Small intestine (tissue), 7 donors: ENCODE measurements at regions not wholly inside any gene's neighbourhood (a gene's known extent, or its start where the extent isn't known, plus 50 kb on each side); places are given as distances from the start of the nearest gene placed in this dataset.

ENCODE experiments used
- DNase-seq, 2 donors: peaks; one replicate each; pipeline versions ENCODE4 v3.0.0 to v3.0.0-alpha.2; 2013
- FAIRE-seq: peaks from 2 replicates; lab custom pipeline; 2012; peaks lifted over from hg19 to GRCh38; lab: Jason Lieb, UNC
- H3K27ac ChIP-seq, 3 donors: one replicate each; pipeline ENCODE4 v1.5.1; 2013; ENCODE audit warnings: low read length in 2 of 3, mild to moderate bottlenecking in 2 of 3, control low read depth in 1 of 3, inconsistent platforms in 1 of 3, low read depth in 1 of 3, moderate library complexity in 1 of 3
- H3K27me3 ChIP-seq, 3 donors: one replicate each; pipeline ENCODE4 v1.6.1; 2013; ENCODE audit warnings: low read length in 3 of 3, inconsistent platforms in 1 of 3; ENCODE audit not compliant: control insufficient read depth in 3 of 3, insufficient read depth in 3 of 3
- H3K36me3 ChIP-seq, 3 donors: one replicate each; pipeline ENCODE4 v1.6.1; 2013; ENCODE audit warnings: low read length in 3 of 3, inconsistent platforms in 1 of 3, low read depth in 1 of 3, mild to moderate bottlenecking in 1 of 3, moderate library complexity in 1 of 3; ENCODE audit not compliant: control insufficient read depth in 3 of 3, insufficient read depth in 2 of 3
- H3K4me1 ChIP-seq, 3 donors: one replicate each; pipeline ENCODE4 v1.6.1; 2013; ENCODE audit warnings: low read length in 2 of 3, inconsistent platforms in 1 of 3, low read depth in 1 of 3, mild to moderate bottlenecking in 1 of 3, moderate library complexity in 1 of 3; ENCODE audit not compliant: control insufficient read depth in 3 of 3, insufficient read depth in 2 of 3
- H3K4me3 ChIP-seq, 3 donors: one replicate each; pipeline ENCODE4 v1.5.1; 2013; ENCODE audit warnings: low read length in 3 of 3, control low read depth in 1 of 3, inconsistent platforms in 1 of 3, low read depth in 1 of 3, mild to moderate bottlenecking in 1 of 3, moderate library complexity in 1 of 3
- H3K9me3 ChIP-seq, 2 donors: one replicate each; pipeline ENCODE4 v1.6.1; 2013; ENCODE audit warnings: low read depth in 1 of 2, low read length in 1 of 2; ENCODE audit not compliant: control insufficient read depth in 2 of 2, insufficient read depth in 1 of 2
- WGBS, 3 donors: extraction: QIAGEN DNeasy Blood & Tissue Kit; methylation state at CpG; one replicate each; pipeline ENCODE4 v1.1.7; 2013; 5-methylcytosine and 5-hydroxymethylcytosine counted together
- donor health status: healthy with polysubstance abuse.
- donor health status: control.
- donor health status: control.
- donor health status: Bipolar disorder and iron deficiency.
- donor health status: healthy.

DNA sequence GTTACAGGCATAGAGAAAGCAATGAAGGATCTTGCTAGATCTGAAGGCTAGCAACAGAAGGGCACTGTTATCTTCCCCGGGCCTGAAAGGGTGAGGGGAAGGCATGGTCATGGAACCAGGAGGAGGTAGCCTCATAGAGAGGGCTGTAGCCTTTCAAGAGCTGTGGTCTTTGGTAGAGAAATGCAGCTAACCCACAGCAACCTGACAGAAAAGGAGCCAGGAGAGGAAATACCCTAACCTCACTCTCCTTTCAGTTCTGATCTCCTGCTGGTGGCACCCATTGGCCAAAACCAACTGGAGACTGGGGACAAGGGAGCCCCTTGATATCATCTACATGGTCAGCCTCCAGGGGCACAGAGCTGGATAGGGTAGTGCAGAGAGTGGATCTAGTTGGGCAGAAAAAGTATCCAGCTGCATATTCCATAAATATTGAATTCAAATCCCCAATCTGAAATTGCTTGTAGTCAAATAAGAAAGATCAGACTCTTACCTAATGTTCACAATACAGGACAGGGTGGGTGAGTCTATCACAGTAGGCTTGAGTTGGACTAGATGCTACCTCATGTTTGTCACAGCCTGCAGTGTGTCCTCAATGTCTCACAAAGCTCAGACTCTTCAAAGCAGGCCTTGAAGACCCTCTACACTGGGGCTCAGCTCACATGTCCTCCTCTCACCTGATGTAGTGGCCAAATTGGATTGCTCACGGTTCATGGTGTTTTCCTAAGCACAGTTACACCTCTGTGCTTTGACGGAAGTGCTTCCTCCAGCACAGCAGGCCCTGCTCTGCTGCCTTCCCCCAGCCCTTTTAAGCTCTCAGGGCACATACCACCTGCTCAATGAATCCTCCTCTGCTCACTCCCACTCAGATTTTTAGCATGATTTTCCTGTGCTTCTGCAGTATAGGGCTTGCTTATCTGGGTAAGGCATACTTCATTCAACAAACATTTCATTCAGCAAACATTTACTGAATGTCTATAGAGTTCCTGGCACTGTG, 74.1 kb upstream of the JUN start:
- Histone ChIP-seq H3K4me3 (no peak overlapping the region), H3K9me3 (no peaks in the 10 kb centered on the region), H3K36me3 (no peaks in the 10 kb centered on the region), H3K27ac (peak overlapping the region in 1 of 3 donors; percentile 41), H3K27me3 (no peaks in the 10 kb centered on the region), H3K4me1 (peaks cover 0 to 5% (median 0%) of the 10 kb centered on the region in 3 donors)
- 65 to 72% (median 69%) methylated on average over 3 of the region's 3 CpGs for WGBS, 3 donors
- FAIRE-seq (no peak), DNase-seq (no peak)

DNA sequence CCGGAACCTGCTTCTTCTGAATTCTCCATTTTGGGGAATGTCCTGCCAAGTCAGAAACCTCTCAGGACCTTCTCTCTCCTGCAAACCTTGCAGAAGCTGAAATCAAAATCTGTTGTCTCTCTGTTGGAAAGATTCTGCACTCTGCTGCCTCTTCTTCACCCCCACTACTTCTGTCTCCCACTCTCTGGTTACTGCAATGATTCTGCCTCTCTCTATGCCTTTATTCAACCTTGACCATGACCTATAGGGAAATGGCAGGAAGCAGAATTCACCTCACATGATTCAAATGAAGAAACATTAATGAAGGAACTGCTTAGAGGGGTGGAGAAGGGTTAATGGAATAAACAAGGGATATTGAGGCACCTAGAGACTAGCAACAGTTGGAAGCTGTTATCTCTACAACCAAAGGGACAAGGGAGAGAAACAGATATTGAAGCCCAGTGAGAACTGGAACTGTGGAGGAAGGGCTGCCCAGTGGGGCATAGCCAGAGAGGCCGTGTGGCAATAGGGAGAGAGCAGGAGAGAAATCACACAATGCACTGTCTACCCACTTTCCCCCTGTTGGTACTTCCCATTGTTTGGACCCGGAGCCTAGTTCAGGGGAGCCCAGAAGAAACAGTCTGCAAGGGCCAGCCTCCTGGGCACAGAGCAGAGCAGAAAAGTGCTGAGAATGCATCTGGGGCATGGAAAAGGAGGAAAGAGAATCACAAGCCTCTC, 76.1 kb upstream of the JUN start:
- Histone ChIP-seq H3K4me1 (peaks cover 0 to 5% (median 0%) of the 10 kb centered on the region in 3 donors), H3K9me3 (no peaks in the 10 kb centered on the region), H3K27me3 (no peaks in the 10 kb centered on the region), H3K4me3 (no peak overlapping the region), H3K27ac (no peak overlapping the region), H3K36me3 (no peaks in the 10 kb centered on the region)
- DNase-seq (no peak), FAIRE-seq (no peak)
- 92 to 98% (median 96%) methylated on average over 3 of the region's 3 CpGs for WGBS, 3 donors

DNA sequence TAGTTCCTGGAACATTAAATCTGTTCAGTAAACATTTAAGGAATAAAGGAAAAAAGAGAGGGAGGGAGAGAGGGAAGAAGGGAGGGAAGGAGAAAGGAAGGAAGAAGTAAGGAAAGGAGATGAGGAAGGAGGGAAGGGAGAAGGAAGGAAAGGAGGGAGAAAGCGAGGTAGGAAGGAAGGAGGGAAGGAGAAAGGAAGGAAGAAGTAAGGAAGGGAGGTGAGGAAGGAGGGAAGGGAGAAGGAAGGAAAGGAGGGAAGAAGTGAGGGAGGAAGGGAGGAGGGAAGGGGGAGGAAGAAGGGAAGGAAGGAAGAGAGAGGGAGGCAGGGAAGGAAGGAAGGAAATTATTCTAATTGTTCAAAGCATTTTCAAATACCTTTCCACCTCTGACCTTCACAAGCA, 77.2 kb upstream of the JUN start:
- no peak overlapping the region for H3K27ac ChIP-seq
- no peak overlapping the region for H3K4me3 ChIP-seq
- H3K36me3 ChIP-seq, result no peaks in the 10 kb centered on the region
- no peak for FAIRE-seq
- no peak for DNase-seq
- no peaks in the 10 kb centered on the region for H3K9me3 ChIP-seq
- 86 to 96% (median 88%) methylated on average over 1 of the region's 1 CpG for WGBS, 3 donors
- H3K4me1 ChIP-seq, result peaks cover 0 to 5% (median 0%) of the 10 kb centered on the region in 3 donors
- no peaks in the 10 kb centered on the region for H3K27me3 ChIP-seq

DNA sequence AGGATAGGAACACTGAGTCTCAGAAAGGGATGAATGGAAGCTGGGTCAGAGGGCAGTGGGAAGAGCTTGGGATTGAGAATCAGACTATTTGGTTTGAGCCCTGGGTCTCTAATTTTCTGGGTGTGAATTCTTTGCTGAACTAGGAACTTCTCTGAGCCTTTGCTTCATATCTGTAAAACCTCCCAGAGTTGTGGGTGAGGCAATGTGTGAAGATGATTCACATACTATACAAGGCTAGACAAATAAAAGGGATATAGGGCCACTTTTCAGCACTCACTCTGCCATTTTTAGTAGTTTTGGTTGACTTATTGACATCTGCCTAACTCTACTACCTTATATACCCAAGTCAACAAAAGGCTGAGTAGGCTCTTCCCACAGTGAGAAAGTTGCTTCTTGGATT, 77.7 kb upstream of the JUN start:
- FAIRE-seq, result no peak
- no peaks in the 10 kb centered on the region for H3K27me3 ChIP-seq
- no peak for DNase-seq
- no peaks in the 10 kb centered on the region for H3K9me3 ChIP-seq
- H3K27ac ChIP-seq, result no peak overlapping the region
- peaks cover 0 to 5% (median 0%) of the 10 kb centered on the region in 3 donors for H3K4me1 ChIP-seq
- H3K4me3 ChIP-seq, result no peak overlapping the region
- no peaks in the 10 kb centered on the region for H3K36me3 ChIP-seq

DNA sequence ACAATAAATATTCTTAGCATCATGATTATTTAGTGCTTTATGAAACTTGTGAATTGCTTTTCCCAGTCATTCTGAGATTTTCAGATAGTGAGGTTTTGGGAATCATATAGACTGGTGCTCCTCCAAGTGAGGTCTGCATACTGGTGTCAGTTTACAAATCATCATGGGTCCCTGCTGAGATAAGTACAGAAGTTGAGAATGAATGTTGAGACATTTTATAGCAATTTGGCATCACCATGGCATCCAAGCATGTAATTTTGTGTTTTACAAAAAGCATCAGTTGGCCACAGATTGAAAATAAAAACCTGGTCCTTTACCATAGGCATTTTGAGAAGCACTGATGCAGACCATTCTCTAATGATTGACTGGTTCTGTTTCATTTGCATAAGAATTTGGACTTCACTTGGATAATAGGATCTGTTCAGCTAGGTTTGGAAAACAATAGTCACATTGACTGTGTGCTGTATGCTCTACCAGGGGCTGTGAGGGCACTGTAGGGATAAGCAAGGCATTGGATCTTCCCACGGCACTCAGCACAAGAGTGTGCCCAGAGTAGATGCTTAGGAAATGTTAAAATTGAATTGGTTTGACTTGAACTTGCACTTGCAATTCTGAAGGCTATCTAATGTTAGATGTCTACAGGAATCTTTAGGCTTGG, 79.0 kb upstream of the JUN start:
- Histone ChIP-seq H3K9me3 (no peaks in the 10 kb centered on the region), H3K27me3 (no peaks in the 10 kb centered on the region), H3K4me3 (no peak overlapping the region), H3K36me3 (no peaks in the 10 kb centered on the region), H3K4me1 (peaks cover 0 to 5% (median 0%) of the 10 kb centered on the region in 3 donors), H3K27ac (no peak overlapping the region)
- WGBS, 3 donors, result 97 to 100% (median 100%) methylated on average over 1 of the region's 1 CpG
- FAIRE-seq, result no peak
- no peak for DNase-seq

DNA sequence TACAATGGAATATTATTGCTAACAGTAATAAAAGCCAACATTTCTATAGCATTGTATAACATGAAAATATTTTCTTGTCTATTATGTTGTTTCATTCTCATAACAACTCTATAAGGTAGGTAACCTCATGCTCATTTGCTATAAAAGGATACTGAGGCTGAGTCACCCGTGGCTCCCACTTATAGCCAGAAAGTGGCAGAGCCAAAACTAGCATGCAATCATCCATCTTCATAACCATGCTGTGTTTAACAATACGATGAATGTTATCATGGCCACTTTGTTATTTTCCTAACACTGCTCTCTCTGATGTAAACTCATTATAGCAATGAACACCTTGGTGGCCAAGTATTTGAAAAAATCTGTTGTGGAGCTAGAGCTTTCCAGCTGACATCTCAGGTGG, 80.8 kb upstream of the JUN start:
- H3K4me3 ChIP-seq, result no peak overlapping the region
- H3K9me3 ChIP-seq, result no peaks in the 10 kb centered on the region
- no peaks in the 10 kb centered on the region for H3K36me3 ChIP-seq
- peaks cover 0 to 6% (median 0%) of the 10 kb centered on the region in 3 donors for H3K4me1 ChIP-seq
- DNase-seq, result no peak
- no peak overlapping the region for H3K27ac ChIP-seq
- WGBS, 3 donors, result 87 to 93% (median 91%) methylated on average over 2 of the region's 2 CpGs
- no peaks in the 10 kb centered on the region for H3K27me3 ChIP-seq
- no peak for FAIRE-seq

DNA sequence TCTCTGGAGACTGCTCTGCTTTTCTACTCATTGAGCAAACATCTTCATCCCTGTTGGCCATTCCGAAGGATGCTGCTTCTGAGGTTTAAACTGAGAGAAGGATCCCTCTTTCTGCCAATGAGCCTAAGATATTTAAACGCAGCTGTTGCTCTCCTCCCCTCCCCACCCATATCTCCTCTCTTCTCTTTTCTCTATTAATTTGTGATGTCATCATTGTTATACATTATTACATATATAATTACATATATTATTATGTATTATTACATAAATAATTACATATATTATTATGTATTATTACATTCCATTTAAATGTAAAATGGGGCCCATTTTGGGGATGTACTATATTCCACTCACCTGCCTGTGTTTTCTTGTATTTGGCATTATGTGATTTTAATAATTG, 82.7 kb upstream of the JUN start:
- Histone ChIP-seq H3K4me3 (no peak overlapping the region), H3K36me3 (no peaks in the 10 kb centered on the region), H3K4me1 (peaks cover 0 to 12% (median 0%) of the 10 kb centered on the region in 3 donors), H3K9me3 (no peaks in the 10 kb centered on the region), H3K27ac (no peak overlapping the region), H3K27me3 (no peaks in the 10 kb centered on the region)
- DNase-seq (no peak), FAIRE-seq (peak; percentile 85)
- 68 to 98% (median 93%) methylated on average over 2 of the region's 2 CpGs for WGBS, 3 donors

DNA sequence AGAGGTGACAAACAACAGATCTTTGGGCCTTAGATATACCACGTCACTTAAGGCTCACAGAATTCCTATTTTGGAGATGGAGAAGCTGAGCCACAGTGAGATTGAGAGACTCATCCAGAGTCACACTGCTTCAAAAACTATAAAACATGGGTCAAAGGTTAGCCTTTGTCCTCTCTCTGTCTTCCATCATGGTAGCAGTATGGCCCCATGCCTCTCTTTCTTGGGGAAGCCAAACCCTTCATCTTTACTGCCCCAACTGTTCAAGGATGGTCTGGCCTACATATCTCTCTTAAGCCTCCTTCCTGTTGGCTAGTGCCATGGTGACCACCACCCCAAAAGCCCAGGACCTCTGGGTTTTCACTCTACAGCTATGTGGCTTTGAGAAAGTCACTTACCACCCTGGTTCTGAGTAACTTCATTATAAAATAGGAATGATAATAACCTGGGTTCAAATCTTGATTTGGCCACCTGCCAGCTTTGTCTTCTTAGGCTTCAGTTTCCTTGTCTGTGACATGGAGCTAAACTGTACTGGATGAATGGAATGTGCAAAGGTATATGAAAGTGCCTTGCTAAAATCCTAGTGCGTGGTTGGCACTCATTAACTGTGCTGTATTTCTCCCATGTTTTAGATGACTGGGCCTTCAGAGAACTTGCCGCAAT, 85.9 kb upstream of the JUN start:
- Histone ChIP-seq H3K9me3 (no peaks in the 10 kb centered on the region), H3K27me3 (no peaks in the 10 kb centered on the region), H3K36me3 (no peaks in the 10 kb centered on the region), H3K27ac (peak overlapping the region in 1 of 3 donors; percentile 70), H3K4me3 (no peak overlapping the region), H3K4me1 (peaks cover 3 to 24% (median 3%) of the 10 kb centered on the region in 3 donors)
- DNase-seq, result no peak
- FAIRE-seq, result no peak
- 54 to 75% (median 64%) methylated on average over 3 of the region's 3 CpGs for WGBS, 3 donors
